ENCODE measurements at regions not wholly inside any gene's neighbourhood (a gene's known extent, or its start where the extent isn't known, plus 50 kb on each side); places are given as distances from the start of the nearest gene placed in this dataset.

DNA sequence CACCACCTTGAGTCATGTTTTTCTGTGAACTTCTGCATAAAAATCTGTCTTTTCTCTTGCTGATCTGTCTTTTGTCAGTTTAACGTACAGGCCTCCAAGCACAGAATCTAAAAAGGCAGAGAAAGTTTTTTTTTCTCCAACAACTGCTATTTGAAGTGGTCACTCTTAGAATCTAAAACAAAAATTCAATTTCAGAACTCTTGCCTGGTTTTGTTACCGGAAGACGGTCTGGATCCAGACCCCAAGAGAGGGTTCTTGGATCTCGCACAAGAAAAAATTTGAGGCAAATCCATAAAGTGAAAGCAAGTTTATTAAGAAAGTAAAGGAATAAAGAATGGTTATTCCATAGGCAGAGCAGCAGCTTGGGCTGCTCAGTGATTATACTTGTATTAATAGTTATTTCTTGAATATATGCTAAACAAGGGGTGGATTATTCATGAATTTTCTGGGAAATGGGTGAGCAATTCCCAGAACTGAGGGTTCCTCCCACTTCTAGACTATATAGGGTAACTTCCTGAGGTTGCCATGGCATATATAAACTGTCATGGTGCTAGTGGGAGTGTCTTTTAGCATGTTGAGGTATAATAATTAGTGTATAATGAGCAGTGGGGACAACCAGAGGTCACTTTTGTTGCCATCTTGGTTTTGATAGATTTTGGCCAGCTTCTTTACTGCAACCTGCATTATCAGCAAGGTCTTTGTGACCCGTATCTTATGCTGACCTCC is 150.0 kb upstream of the PLEKHA5 start:
- no peak for TF ChIP-seq POLR2A (IDR thresholded peaks at IDR 0.05; ENCODE audit: low read depth)
- no peak for TF ChIP-seq EP300 (IDR thresholded peaks at IDR 0.05)
- TF ChIP-seq, protein P1, sequence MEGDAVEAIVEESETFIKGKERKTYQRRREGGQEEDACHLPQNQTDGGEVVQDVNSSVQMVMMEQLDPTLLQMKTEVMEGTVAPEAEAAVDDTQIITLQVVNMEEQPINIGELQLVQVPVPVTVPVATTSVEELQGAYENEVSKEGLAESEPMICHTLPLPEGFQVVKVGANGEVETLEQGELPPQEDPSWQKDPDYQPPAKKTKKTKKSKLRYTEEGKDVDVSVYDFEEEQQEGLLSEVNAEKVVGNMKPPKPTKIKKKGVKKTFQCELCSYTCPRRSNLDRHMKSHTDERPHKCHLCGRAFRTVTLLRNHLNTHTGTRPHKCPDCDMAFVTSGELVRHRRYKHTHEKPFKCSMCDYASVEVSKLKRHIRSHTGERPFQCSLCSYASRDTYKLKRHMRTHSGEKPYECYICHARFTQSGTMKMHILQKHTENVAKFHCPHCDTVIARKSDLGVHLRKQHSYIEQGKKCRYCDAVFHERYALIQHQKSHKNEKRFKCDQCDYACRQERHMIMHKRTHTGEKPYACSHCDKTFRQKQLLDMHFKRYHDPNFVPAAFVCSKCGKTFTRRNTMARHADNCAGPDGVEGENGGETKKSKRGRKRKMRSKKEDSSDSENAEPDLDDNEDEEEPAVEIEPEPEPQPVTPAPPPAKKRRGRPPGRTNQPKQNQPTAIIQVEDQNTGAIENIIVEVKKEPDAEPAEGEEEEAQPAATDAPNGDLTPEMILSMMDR (IDR thresholded peaks at IDR 0.05): no peak
- no peak for TF ChIP-seq POLR2AphosphoS5 (IDR thresholded peaks at IDR 0.05)
- no peak overlapping the region for H3K27ac ChIP-seq (replicated peaks in 1 of 4)
- H3K9me3 ChIP-seq: peaks cover 0 to 7% (median 3%) of the 10 kb centered on the region in 4 donors
- intact Hi-C loops (cut with DNase I): no loop called here
- H3K27me3 ChIP-seq: no peaks in the 10 kb centered on the region
- no peak overlapping the region for H3K4me3 ChIP-seq
- H3K4me1 ChIP-seq: peaks cover 0 to 12% (median 3%) of the 10 kb centered on the region in 4 donors
- 80% methylated on average over 5 of the region's 5 CpGs for WGBS
- no peak for DNase-seq (ENCODE audit: extremely low spot score)
- no peaks in the 10 kb centered on the region for H3K36me3 ChIP-seq

DNA sequence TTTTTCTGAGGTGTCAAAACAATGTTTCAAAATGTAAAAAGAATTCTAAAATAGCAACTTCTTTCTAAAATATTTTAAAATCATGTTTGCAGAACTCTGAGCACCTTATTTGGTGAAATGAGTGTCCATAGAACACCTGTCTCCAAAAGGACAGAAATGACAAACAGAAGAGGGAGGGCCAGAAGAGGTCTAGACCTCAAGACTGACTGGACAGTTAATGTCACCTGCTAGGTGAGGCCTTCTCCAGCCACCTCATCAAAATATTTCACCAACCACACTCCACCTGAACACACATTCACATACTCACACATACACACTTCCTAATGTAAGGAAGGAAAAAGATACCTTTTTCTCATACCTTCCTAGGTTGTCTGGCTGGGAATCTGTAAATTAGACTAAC is 147.8 kb upstream of the PLEKHA5 start:
- intact Hi-C loops (cut with DNase I): no loop called here
- H3K4me1 ChIP-seq: peaks cover 0 to 12% (median 3%) of the 10 kb centered on the region in 4 donors

DNA sequence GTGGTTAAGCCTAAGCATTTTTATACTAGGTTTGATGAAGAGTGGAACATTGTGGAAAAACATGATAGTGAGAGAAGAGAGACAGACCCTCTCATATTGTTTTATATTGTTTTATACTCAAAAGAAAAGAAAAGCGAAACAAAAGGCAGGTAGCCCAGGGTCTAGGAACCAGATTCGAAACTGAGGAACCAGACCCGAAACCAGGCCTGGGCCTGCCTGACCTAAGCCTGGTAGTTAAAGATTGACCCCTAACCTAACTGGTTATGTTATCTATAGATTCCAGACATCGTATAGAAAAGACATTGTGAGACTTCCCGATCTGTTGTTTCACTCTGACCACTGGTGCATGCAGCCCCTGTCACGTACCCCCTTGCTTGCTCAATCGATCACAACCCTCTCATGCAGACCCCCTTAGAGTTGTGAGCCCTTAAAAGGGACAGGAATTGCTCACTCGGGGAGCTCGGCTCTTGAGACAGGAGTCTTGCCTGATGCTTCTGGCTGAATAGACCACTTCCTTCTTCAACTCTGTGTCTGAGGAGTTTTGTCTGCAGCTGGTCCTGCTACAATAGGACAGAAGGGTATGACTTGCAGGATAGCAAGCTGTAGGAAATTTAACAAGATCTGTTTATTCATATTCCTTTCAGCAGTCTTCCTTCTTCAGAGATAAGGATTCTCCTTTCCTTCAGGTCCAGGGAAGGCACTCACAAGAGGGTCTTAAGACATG is 147.1 kb upstream of the PLEKHA5 start:
- 88% methylated on average over 9 of the region's 9 CpGs for WGBS
- no peak overlapping the region for H3K27ac ChIP-seq (replicated peaks in 1 of 4)
- no peaks in the 10 kb centered on the region for H3K36me3 ChIP-seq
- no peaks in the 10 kb centered on the region for H3K27me3 ChIP-seq
- no peak for DNase-seq (ENCODE audit: extremely low spot score)
- peaks cover 0 to 12% (median 3%) of the 10 kb centered on the region in 4 donors for H3K4me1 ChIP-seq
- H3K9me3 ChIP-seq: no peaks in the 10 kb centered on the region
- TF ChIP-seq POLR2A (IDR thresholded peaks at IDR 0.05; ENCODE audit: low read depth) (no peak), EP300 (IDR thresholded peaks at IDR 0.05) (no peak), POLR2AphosphoS5 (IDR thresholded peaks at IDR 0.05) (no peak)
- TF ChIP-seq, protein P1 (IDR thresholded peaks at IDR 0.05): no peak
- no peak overlapping the region for H3K4me3 ChIP-seq
- intact Hi-C loops (cut with DNase I): no loop called here

More for the DNA sequence above, 147.8 kb upstream of the PLEKHA5 start:
- H3K9me3 ChIP-seq: no peaks in the 10 kb centered on the region
- H3K4me3 ChIP-seq: no peak overlapping the region
- no peaks in the 10 kb centered on the region for H3K36me3 ChIP-seq
- no peaks in the 10 kb centered on the region for H3K27me3 ChIP-seq
- H3K27ac ChIP-seq (replicated peaks in 1 of 4): no peak overlapping the region
- TF ChIP-seq POLR2A (IDR thresholded peaks at IDR 0.05; ENCODE audit: low read depth): no peak
- TF ChIP-seq, protein P1 (IDR thresholded peaks at IDR 0.05): no peak
- TF ChIP-seq POLR2AphosphoS5 (IDR thresholded peaks at IDR 0.05): no peak
- TF ChIP-seq EP300 (IDR thresholded peaks at IDR 0.05): no peak
- DNase-seq (ENCODE audit: extremely low spot score): no peak

DNA sequence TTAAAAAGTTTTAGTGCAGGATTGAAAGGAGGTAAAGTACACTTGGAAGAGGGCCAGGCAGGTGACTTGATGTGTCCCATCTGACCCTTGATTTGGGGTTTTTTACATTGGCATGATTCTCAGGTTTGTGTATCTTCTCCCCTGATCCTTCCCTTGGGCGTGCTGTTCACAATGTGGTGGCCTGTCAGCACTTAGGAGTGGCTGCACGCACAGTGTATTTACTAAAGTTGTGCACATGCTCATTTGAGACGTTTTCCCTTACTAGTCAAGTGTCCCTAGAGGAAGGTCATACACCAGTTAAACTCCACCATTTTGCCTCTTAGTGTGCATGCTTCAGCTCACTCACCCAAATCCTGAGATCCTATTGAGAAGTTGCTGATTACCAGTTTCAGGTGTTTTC is 145.7 kb upstream of the PLEKHA5 start:
- intact Hi-C loops (cut with DNase I): no loop called here
- Histone ChIP-seq H3K4me1 (peaks cover 0 to 9% (median 3%) of the 10 kb centered on the region in 4 donors), H3K27me3 (no peaks in the 10 kb centered on the region), H3K4me3 (no peak overlapping the region), H3K27ac (replicated peaks in 1 of 4) (no peak overlapping the region), H3K36me3 (no peaks in the 10 kb centered on the region), H3K9me3 (no peaks in the 10 kb centered on the region)
- 87% methylated on average over 3 of the region's 3 CpGs for WGBS
- TF ChIP-seq POLR2A (IDR thresholded peaks at IDR 0.05; ENCODE audit: low read depth): no peak
- TF ChIP-seq EP300 (IDR thresholded peaks at IDR 0.05): no peak
- TF ChIP-seq POLR2AphosphoS5 (IDR thresholded peaks at IDR 0.05): no peak
- TF ChIP-seq, protein P1 (IDR thresholded peaks at IDR 0.05): no peak
- no peak for DNase-seq (ENCODE audit: extremely low spot score)
